ENCODE measurements at regions not wholly inside any gene's neighbourhood (a gene's known extent, or its start where the extent isn't known, plus 50 kb on each side); places are given as distances from the start of the nearest gene placed in this dataset.

GRCh38 chr2:12381543-12382325 is 335.0 kb upstream of the TRIB2 start:
- 72 to 73% methylated on average over 2 of the region's 2 CpGs for WGBS, 2 donors
- Histone ChIP-seq H3K9me3 (no peaks in the 10 kb centered on the region), H3K4me1 (no peaks in the 10 kb centered on the region), H3K27ac (no peak overlapping the region), H3K36me3 (no peaks in the 10 kb centered on the region), H3K4me3 (no peak overlapping the region), H3K27me3 (no peaks in the 10 kb centered on the region)
- TF ChIP-seq CTCF (IDR thresholded peaks at IDR 0.05) (no peak), POLR2A (IDR thresholded peaks at IDR 0.05) (no peak), EP300 (IDR thresholded peaks at IDR 0.05) (no peak)
- no peak for DNase-seq (ENCODE audit: low spot score in 2 of 2)

GRCh38 chr2:12382366-12382765 is 334.4 kb upstream of the TRIB2 start:
- Histone ChIP-seq H3K4me1 (no peaks in the 10 kb centered on the region), H3K9me3 (no peaks in the 10 kb centered on the region), H3K36me3 (no peaks in the 10 kb centered on the region), H3K27me3 (no peaks in the 10 kb centered on the region), H3K27ac (no peak overlapping the region), H3K4me3 (no peak overlapping the region)
- TF ChIP-seq POLR2A (IDR thresholded peaks at IDR 0.05) (no peak), CTCF (IDR thresholded peaks at IDR 0.05) (no peak), EP300 (IDR thresholded peaks at IDR 0.05) (no peak)
- DNase-seq (ENCODE audit: low spot score in 2 of 2), result no peak
- WGBS, 2 donors, result 69 to 71% methylated on average over 4 of the region's 4 CpGs

- Histone ChIP-seq H3K4me1 (no peaks in the 10 kb centered on the region), H3K27me3 (no peaks in the 10 kb centered on the region), H3K9me3 (no peaks in the 10 kb centered on the region), H3K27ac (no peak overlapping the region), H3K4me3 (no peak overlapping the region), H3K36me3 (no peaks in the 10 kb centered on the region)
- DNase-seq (ENCODE audit: low spot score in 2 of 2), result no peak
- TF ChIP-seq EP300 (IDR thresholded peaks at IDR 0.05) (no peak), POLR2A (IDR thresholded peaks at IDR 0.05) (no peak), CTCF (IDR thresholded peaks at IDR 0.05) (no peak)
- 55 to 57% methylated on average over 9 of the region's 9 CpGs for WGBS, 2 donors
Measured at GRCh38 chr2:12389344-12390045, 327.2 kb upstream of the TRIB2 start.

- Histone ChIP-seq H3K4me1 (no peaks in the 10 kb centered on the region), H3K4me3 (no peak overlapping the region), H3K27me3 (no peaks in the 10 kb centered on the region), H3K9me3 (no peaks in the 10 kb centered on the region), H3K27ac (no peak overlapping the region), H3K36me3 (no peaks in the 10 kb centered on the region)
- no peak for DNase-seq (ENCODE audit: low spot score in 2 of 2)
- TF ChIP-seq CTCF (IDR thresholded peaks at IDR 0.05) (no peak), POLR2A (IDR thresholded peaks at IDR 0.05) (no peak), EP300 (IDR thresholded peaks at IDR 0.05) (no peak)
- 76 to 79% methylated on average over 2 of the region's 2 CpGs for WGBS, 2 donors
Measured at GRCh38 chr2:12391116-12391515, 325.6 kb upstream of the TRIB2 start.

GRCh38 chr2:12396699-12397098 is 320.0 kb upstream of the TRIB2 start:
- H3K27me3 ChIP-seq, result no peaks in the 10 kb centered on the region
- H3K27ac ChIP-seq, result no peak overlapping the region
- H3K36me3 ChIP-seq, result no peaks in the 10 kb centered on the region
- no peaks in the 10 kb centered on the region for H3K9me3 ChIP-seq
- DNase-seq (ENCODE audit: low spot score in 2 of 2), result no peak
- no peak for TF ChIP-seq EP300 (IDR thresholded peaks at IDR 0.05)
- TF ChIP-seq POLR2A (IDR thresholded peaks at IDR 0.05), result no peak
- no peak for TF ChIP-seq CTCF (IDR thresholded peaks at IDR 0.05)
- H3K4me3 ChIP-seq, result no peak overlapping the region
- H3K4me1 ChIP-seq, result no peaks in the 10 kb centered on the region
- WGBS, 2 donors, result 91 to 94% methylated on average over 6 of the region's 6 CpGs

Measured in tibial nerve (tissue), 4 donors.